ENCODE measurements at regions not wholly inside any gene's neighbourhood (a gene's known extent, or its start where the extent isn't known, plus 50 kb on each side); places are given as distances from the start of the nearest gene placed in this dataset.

DNA sequence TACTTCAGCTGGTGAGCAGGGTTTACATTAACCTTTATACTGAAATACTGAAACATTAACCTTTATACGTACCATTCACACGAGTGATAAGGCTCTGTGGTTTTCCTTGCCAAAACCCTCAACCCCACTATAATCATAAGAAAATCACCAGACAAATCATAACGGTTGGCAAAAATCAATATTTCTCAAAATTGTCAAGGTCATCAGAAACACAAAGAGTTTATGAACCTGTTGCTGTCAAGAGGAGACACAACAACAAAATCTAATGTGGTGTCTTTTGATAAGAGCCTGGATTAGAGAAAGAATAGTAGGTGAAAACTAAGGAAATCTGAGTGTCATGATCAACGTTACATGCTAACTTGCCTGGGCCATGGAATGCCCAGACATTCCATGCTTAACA, 396.9 kb upstream of the TMEFF2 start:
- TF ChIP-seq, protein P1, sequence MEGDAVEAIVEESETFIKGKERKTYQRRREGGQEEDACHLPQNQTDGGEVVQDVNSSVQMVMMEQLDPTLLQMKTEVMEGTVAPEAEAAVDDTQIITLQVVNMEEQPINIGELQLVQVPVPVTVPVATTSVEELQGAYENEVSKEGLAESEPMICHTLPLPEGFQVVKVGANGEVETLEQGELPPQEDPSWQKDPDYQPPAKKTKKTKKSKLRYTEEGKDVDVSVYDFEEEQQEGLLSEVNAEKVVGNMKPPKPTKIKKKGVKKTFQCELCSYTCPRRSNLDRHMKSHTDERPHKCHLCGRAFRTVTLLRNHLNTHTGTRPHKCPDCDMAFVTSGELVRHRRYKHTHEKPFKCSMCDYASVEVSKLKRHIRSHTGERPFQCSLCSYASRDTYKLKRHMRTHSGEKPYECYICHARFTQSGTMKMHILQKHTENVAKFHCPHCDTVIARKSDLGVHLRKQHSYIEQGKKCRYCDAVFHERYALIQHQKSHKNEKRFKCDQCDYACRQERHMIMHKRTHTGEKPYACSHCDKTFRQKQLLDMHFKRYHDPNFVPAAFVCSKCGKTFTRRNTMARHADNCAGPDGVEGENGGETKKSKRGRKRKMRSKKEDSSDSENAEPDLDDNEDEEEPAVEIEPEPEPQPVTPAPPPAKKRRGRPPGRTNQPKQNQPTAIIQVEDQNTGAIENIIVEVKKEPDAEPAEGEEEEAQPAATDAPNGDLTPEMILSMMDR (IDR thresholded peaks at IDR 0.05) = no peak
- no peak for TF ChIP-seq POLR2A (IDR thresholded peaks at IDR 0.05)
- TF ChIP-seq POLR2AphosphoS5 (IDR thresholded peaks at IDR 0.05) = no peak

Data from breast epithelium (tissue), 3 donors.